Panc1 (cell line): ENCODE measurements at regions not wholly inside any gene's neighbourhood (a gene's known extent, or its start where the extent isn't known, plus 50 kb on each side); places are given as distances from the start of the nearest gene placed in this dataset.
A peak's percentile ranks its signal among the peaks of the same experiment; 100 is the strongest.

ENCODE experiments used
- ATAC-seq: fragments of 200-7000 bp; cut with Tn5 transposase; 2 replicates; pipeline ENCODE4 v1.9.1; 2020; ENCODE audit warnings: mild to moderate bottlenecking, moderate library complexity
- BruUV-seq: library from RNA; stranded (reverse); fragments of 400-500 nt; replicated peaks from 2 replicates; lab custom pipeline; 2021; lab: Mats Ljungman, UMichigan
- CTCF ChIA-PET: fragments of 300-600 bp; sonication (Branson Sonifier 250); formaldehyde crosslinking; loops from one replicate; lab custom pipeline; 2022; ENCODE audit warnings: antibody characterized with exemption; lab: Charles Lee
- POLR2A ChIA-PET: fragments of 300-600 bp; sonication (Branson Sonifier 250); formaldehyde crosslinking; loops from one replicate; lab custom pipeline; 2022; ENCODE audit warnings: antibody characterized with exemption; lab: Charles Lee
- DNase-seq: peaks from one replicate; pipeline ENCODE4 v3.0.0-alpha.2; 2010; ENCODE audit warnings: low read depth, low spot score
- H3K27ac ChIP-seq: 2 replicates; pipeline ENCODE4 v1.5.1; 2011; ENCODE audit warnings: mild to moderate bottlenecking, low read length, inconsistent platforms
- H3K27me3 ChIP-seq: fragments of 200-500 bp; sonication (Bioruptor generic); 2 replicates; pipeline ENCODE4 v1.6.0; 2014; ENCODE audit warnings: low read length, inconsistent platforms; ENCODE audit not compliant: control insufficient read depth, insufficient read depth
- H3K36me3 ChIP-seq: fragments of 200-500 bp; sonication (Bioruptor generic); 2 replicates; pipeline ENCODE4 v1.5.1; 2014; ENCODE audit warnings: inconsistent platforms, mild to moderate bottlenecking, low read length, moderate library complexity; ENCODE audit not compliant: control insufficient read depth, insufficient read depth
- H3K4me1 ChIP-seq: 2 replicates; pipeline ENCODE4 v1.5.1; 2011; ENCODE audit warnings: inconsistent platforms, mild to moderate bottlenecking, low read length, moderate library complexity; ENCODE audit not compliant: control insufficient read depth, insufficient read depth
- H3K4me3 ChIP-seq, 2 experiments: 2 replicates each; pipeline ENCODE4 v1.5.1; 2011 to 2012; ENCODE audit warnings: low read depth in 2 of 2, low read length in 2 of 2, mild to moderate bottlenecking in 2 of 2, inconsistent platforms in 1 of 2, moderate library complexity in 1 of 2
- H3K9me3 ChIP-seq: fragments of 200-500 bp; sonication (Bioruptor generic); 2 replicates; pipeline ENCODE4 v1.5.1; 2014; ENCODE audit warnings: low read depth, mild to moderate bottlenecking, inconsistent platforms, low read length, moderate library complexity; ENCODE audit not compliant: control insufficient read depth, insufficient read depth
- POLR2AphosphoS5 ChIP-seq: IDR thresholded peaks from 2 replicates; pipeline ENCODE4 v1.6.1; 2012; ENCODE audit warnings: mild to moderate bottlenecking, low read depth, low read length, moderate library complexity
- SIN3A ChIP-seq: IDR thresholded peaks from 2 replicates; pipeline ENCODE4 v1.6.1; 2012; ENCODE audit warnings: low read depth, mild to moderate bottlenecking, low read length, moderate library complexity, borderline replicate concordance; ENCODE audit not compliant: insufficient read depth
- TCF7L2 ChIP-seq: IDR thresholded peaks from 2 replicates; pipeline ENCODE4 v1.6.1; 2011; ENCODE audit warnings: mild to moderate bottlenecking, low read depth, low read length, inconsistent platforms
- in situ Hi-C: cut with HindIII; loops from 2 replicates; pipeline ENCODE4 v1.10.0; 2016; ENCODE audit warnings: low sequenced_read_pairs, low pct_unique_long_range_greater_than_20kb
- intact Hi-C: fragments of 100-400 bp; cut with micrococcal nuclease; formaldehyde crosslinking; loops from one replicate; pipeline ENCODE4 v1.10.0; 2022; ENCODE audit not compliant: unreplicated experiment
- TF ChIP-seq, protein P1 (sequence below), 2 experiments: IDR thresholded peaks; 2 replicates each; pipeline ENCODE4 v1.6.1; 2011 to 2012; ENCODE audit warnings: low read depth in 2 of 2, control low read depth in 1 of 2, low read length in 1 of 2, mild to moderate bottlenecking in 1 of 2, moderate library complexity in 1 of 2; ENCODE audit not compliant: insufficient read depth in 1 of 2
- TF ChIP-seq, protein P2 (sequence below): fragments of 450-650 bp; IDR thresholded peaks from 2 replicates; pipeline ENCODE4 v1.5.1; 2017; ENCODE audit warnings: mild to moderate bottlenecking

DNA sequence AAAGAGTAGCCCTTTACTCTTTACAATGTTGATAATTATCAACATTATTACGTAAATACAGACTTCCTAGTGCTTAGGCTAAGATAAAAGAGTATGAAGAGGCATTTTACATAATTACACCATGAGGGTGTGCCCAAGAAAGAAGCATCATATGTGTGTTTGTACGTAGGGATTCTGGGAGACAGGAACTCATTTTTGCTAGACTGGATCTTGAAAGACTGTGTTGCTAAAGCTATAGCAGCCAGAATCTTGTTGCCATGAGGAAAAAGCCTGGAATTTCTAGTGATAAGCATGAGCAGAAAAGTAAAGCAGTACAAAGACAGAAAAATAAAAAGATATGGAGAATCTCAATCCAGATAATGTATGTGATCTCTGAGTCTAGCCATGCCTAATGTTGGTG, 72.1 kb downstream of the JRKL start:
- ATAC-seq = no peak
- Histone ChIP-seq H3K27me3 (peaks cover 7% of the 10 kb centered on the region), H3K27ac (no peak overlapping the region), H3K4me1 (peaks cover 4% of the 10 kb centered on the region; the same call in 1 of the 2 replicates), H3K4me3 (no peak overlapping the region), H3K9me3 (no peaks in the 10 kb centered on the region), H3K36me3 (no peaks in the 10 kb centered on the region)
- POLR2A ChIA-PET = interaction anchor here (0.6 kb wide), 1 partner anchor 421 kb away, joined by 5 read pairs; no protein-coding TSS in a partner anchor
- in situ Hi-C loops (no loop called here), intact Hi-C loops (loop anchor here (5.0 to 10.0 kb wide), 4 partner anchors 363 to 993 kb away; no protein-coding TSS in a partner anchor)
- BruUV-seq = no TSS peak
- TF ChIP-seq TCF7L2 (no peak), SIN3A (no peak), POLR2AphosphoS5 (no peak)
- TF ChIP-seq, protein P1, sequence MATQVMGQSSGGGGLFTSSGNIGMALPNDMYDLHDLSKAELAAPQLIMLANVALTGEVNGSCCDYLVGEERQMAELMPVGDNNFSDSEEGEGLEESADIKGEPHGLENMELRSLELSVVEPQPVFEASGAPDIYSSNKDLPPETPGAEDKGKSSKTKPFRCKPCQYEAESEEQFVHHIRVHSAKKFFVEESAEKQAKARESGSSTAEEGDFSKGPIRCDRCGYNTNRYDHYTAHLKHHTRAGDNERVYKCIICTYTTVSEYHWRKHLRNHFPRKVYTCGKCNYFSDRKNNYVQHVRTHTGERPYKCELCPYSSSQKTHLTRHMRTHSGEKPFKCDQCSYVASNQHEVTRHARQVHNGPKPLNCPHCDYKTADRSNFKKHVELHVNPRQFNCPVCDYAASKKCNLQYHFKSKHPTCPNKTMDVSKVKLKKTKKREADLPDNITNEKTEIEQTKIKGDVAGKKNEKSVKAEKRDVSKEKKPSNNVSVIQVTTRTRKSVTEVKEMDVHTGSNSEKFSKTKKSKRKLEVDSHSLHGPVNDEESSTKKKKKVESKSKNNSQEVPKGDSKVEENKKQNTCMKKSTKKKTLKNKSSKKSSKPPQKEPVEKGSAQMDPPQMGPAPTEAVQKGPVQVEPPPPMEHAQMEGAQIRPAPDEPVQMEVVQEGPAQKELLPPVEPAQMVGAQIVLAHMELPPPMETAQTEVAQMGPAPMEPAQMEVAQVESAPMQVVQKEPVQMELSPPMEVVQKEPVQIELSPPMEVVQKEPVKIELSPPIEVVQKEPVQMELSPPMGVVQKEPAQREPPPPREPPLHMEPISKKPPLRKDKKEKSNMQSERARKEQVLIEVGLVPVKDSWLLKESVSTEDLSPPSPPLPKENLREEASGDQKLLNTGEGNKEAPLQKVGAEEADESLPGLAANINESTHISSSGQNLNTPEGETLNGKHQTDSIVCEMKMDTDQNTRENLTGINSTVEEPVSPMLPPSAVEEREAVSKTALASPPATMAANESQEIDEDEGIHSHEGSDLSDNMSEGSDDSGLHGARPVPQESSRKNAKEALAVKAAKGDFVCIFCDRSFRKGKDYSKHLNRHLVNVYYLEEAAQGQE (IDR thresholded peaks at IDR 0.05; ENCODE audit: insufficient read depth in 1 of 2, low read depth in 2 of 2, low read length in 1 of 2) = no peak
- TF ChIP-seq, protein P2, sequence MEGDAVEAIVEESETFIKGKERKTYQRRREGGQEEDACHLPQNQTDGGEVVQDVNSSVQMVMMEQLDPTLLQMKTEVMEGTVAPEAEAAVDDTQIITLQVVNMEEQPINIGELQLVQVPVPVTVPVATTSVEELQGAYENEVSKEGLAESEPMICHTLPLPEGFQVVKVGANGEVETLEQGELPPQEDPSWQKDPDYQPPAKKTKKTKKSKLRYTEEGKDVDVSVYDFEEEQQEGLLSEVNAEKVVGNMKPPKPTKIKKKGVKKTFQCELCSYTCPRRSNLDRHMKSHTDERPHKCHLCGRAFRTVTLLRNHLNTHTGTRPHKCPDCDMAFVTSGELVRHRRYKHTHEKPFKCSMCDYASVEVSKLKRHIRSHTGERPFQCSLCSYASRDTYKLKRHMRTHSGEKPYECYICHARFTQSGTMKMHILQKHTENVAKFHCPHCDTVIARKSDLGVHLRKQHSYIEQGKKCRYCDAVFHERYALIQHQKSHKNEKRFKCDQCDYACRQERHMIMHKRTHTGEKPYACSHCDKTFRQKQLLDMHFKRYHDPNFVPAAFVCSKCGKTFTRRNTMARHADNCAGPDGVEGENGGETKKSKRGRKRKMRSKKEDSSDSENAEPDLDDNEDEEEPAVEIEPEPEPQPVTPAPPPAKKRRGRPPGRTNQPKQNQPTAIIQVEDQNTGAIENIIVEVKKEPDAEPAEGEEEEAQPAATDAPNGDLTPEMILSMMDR = no peak
- CTCF ChIA-PET = no interaction called here
- no peak for DNase-seq

DNA sequence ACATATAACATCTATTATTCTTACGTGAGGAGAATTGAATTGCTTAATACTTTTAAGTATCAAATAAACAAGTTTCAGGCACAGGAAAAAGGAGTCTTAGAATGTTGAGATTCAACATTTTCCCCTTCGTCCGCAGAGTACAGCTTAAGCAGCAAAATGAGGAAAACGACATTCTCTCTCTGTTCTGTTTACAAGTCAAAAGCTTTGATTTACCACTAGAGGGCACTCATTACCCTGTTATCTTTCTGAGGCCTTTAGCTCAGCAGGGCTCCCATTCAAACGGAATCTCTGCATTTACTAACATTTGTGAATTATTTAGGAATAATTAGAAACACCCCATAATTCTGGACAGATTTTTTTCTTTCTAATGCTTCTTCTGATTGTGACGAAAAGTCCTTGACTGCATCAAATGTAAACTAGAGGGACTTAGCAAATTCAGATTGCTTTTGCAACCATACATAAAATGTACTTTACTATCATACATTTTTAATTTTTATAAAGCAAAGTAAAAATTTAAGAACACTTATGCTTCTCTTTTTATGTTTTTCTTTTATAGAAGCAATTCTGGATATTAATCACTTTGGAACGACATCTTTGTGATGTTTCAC, 75.0 kb downstream of the JRKL start:
- H3K36me3 ChIP-seq = no peaks in the 10 kb centered on the region
- peak; percentile 51 for DNase-seq
- no peaks in the 10 kb centered on the region for H3K9me3 ChIP-seq
- H3K4me3 ChIP-seq = no peak overlapping the region
- intact Hi-C loops (loop anchor here (5.0 to 10.0 kb wide), 4 partner anchors 360 to 990 kb away; no protein-coding TSS in a partner anchor), in situ Hi-C loops (no loop called here)
- peaks cover 4% of the 10 kb centered on the region; the same call in 1 of the 2 replicates for H3K4me1 ChIP-seq
- no TSS peak for BruUV-seq
- ChIA-PET CTCF (interaction anchor here (0.6 to 1.9 kb wide), 9 partner anchors 19 to 1449 kb away, joined by 3 to 11 read pairs (median 4); no protein-coding TSS in a partner anchor), POLR2A (interaction anchor here (0.5 to 0.6 kb wide), 2 partner anchors 75 to 233 kb away, joined by 4 to 7 read pairs; partner anchors contain the start of genes CCDC82 and JRKL)
- H3K27me3 ChIP-seq = peaks cover 7% of the 10 kb centered on the region
- H3K27ac ChIP-seq = no peak overlapping the region
- peak; percentile 89 for ATAC-seq
- TF ChIP-seq, protein P2 = peak; percentile 63; the same call in 1 of the 2 replicates
- TF ChIP-seq, protein P1 (IDR thresholded peaks at IDR 0.05; ENCODE audit: insufficient read depth in 1 of 2, low read depth in 2 of 2, low read length in 1 of 2) = no peak
- no peak for TF ChIP-seq POLR2AphosphoS5
- no peak for TF ChIP-seq SIN3A
- no peak for TF ChIP-seq TCF7L2
